ENCODE measurements at regions not wholly inside any gene's neighbourhood (a gene's known extent, or its start where the extent isn't known, plus 50 kb on each side); places are given as distances from the start of the nearest gene placed in this dataset.

- H3K27me3 Mint-ChIP-seq (ENCODE audit: low read depth): no peaks in the 10 kb centered on the region
- no CpG with 5 or more reads among the region's 3 CpGs for WGBS (ENCODE audit: extremely low coverage, insufficient read length, low lambda C conversion rate)
- no peak overlapping the region for H2BK20ac ChIP-seq (ENCODE audit: low read depth, low read length, poor library complexity, severe bottlenecking)
Observed at GRCh38 chr5:84961903-84962302, 577.2 kb upstream of the EDIL3 start.

More at GRCh38 chr5:84961903-84962302, 577.2 kb upstream of the EDIL3 start:
- Histone ChIP-seq H3K27me3 (ENCODE audit: insufficient read depth, low read length) (no peaks in the 10 kb centered on the region), H4K5ac (ENCODE audit: insufficient read length, low read depth, low read length) (no peak overlapping the region), H3T11ph (ENCODE audit: low read length) (no peak overlapping the region), H3K23ac (ENCODE audit: insufficient read length, low read depth, low read length) (no peak overlapping the region), H2AK5ac (ENCODE audit: insufficient read length, low read length) (no peak overlapping the region), H3K9me3 (ENCODE audit: control insufficient read depth, low read depth, low read length) (no peaks in the 10 kb centered on the region), H3K79me1 (ENCODE audit: insufficient read depth, low read depth, low read length, poor library complexity, severe bottlenecking) (no peaks in the 10 kb centered on the region), H4K91ac (ENCODE audit: insufficient read length, low read depth, low read length) (no peak overlapping the region), H2BK120ac (ENCODE audit: low read depth, low read length, poor library complexity, severe bottlenecking) (no peak overlapping the region), H2BK15ac (ENCODE audit: low read depth, low read length) (no peak overlapping the region), H3K23me2 (ENCODE audit: insufficient read length, low read depth, low read length, poor library complexity, severe bottlenecking) (no peaks in the 10 kb centered on the region), H4K8ac (replicated peaks; ENCODE audit: insufficient read length, low read depth, low read length) (no peak overlapping the region), H3K4me1 (ENCODE audit: insufficient read depth, low read length) (no peaks in the 10 kb centered on the region), H2BK12ac (ENCODE audit: insufficient read length, low read depth, low read length) (no peak overlapping the region), H3K79me2 (ENCODE audit: insufficient read depth, low read length) (no peaks in the 10 kb centered on the region), H3K18ac (ENCODE audit: insufficient read length, low read depth, low read length) (no peak overlapping the region), H3K9ac (ENCODE audit: extremely low read depth, insufficient read length, low read length) (no peak overlapping the region), H3K4ac (ENCODE audit: low read depth, low read length) (no peak overlapping the region), H3K56ac (ENCODE audit: insufficient read length, low read depth, low read length) (no peak overlapping the region), H2BK5ac (ENCODE audit: insufficient read length, low read length) (no peak overlapping the region), H3K14ac (ENCODE audit: insufficient read depth, low read length) (no peak overlapping the region), H4K20me1 (ENCODE audit: control insufficient read depth, insufficient read depth, insufficient read length) (no peaks in the 10 kb centered on the region), H3K27ac (ENCODE audit: insufficient read length, low read depth, low read length) (no peak overlapping the region), H3K4me2 (ENCODE audit: insufficient read depth, insufficient read length, low read length) (no peak overlapping the region), H2AFZ (ENCODE audit: low read length) (no peak overlapping the region)
- Mint-ChIP-seq H3K4me1 (no peaks in the 10 kb centered on the region; a peak in 1 of 4 replicates), H3K9me3 (no peaks in the 10 kb centered on the region), H3K4me3 (no peak overlapping the region), H3K27ac (no peak overlapping the region; a peak in 1 of 7 replicates), H3K36me3 (ENCODE audit: insufficient read depth in 1 of 3, low read depth in 3 of 3) (no peaks in the 10 kb centered on the region)
- no peak for DNase-seq
- TF ChIP-seq, protein P1, sequence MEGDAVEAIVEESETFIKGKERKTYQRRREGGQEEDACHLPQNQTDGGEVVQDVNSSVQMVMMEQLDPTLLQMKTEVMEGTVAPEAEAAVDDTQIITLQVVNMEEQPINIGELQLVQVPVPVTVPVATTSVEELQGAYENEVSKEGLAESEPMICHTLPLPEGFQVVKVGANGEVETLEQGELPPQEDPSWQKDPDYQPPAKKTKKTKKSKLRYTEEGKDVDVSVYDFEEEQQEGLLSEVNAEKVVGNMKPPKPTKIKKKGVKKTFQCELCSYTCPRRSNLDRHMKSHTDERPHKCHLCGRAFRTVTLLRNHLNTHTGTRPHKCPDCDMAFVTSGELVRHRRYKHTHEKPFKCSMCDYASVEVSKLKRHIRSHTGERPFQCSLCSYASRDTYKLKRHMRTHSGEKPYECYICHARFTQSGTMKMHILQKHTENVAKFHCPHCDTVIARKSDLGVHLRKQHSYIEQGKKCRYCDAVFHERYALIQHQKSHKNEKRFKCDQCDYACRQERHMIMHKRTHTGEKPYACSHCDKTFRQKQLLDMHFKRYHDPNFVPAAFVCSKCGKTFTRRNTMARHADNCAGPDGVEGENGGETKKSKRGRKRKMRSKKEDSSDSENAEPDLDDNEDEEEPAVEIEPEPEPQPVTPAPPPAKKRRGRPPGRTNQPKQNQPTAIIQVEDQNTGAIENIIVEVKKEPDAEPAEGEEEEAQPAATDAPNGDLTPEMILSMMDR (conservative IDR thresholded peaks at IDR 0.05): no peak

Data from H9 (cell line).